Common myeloid progenitor, CD34-positive (primary cell): ENCODE measurements at regions not wholly inside any gene's neighbourhood (a gene's known extent, or its start where the extent isn't known, plus 50 kb on each side); places are given as distances from the start of the nearest gene placed in this dataset.
A peak's percentile ranks its signal among the peaks of the same experiment; 100 is the strongest.

ENCODE experiments used
- CTCF ChIA-PET: fragments of 350-600 bp; sonication (Branson Sonifier 250); formaldehyde crosslinking; loops from one replicate; lab custom pipeline; 2021; ENCODE audit warnings: antibody characterized with exemption; lab: Charles Lee
- POLR2A ChIA-PET: fragments of 350-600 bp; sonication (Branson Sonifier 250); formaldehyde crosslinking; loops from one replicate; lab custom pipeline; 2021; ENCODE audit warnings: antibody characterized with exemption; lab: Charles Lee
- DNase-seq, 3 donors: peaks; one replicate each; pipeline versions ENCODE4 v3.0.0 to v3.0.0-alpha.2; 2013
- H3K27ac ChIP-seq, 2 experiments: 1 replicate in 1 of 2; 2 replicates in 1 of 2; pipeline ENCODE4 v1.7.0; 2013; ENCODE audit warnings: inconsistent platforms in 2 of 2, low read length in 2 of 2, mild to moderate bottlenecking in 2 of 2, low read depth in 1 of 2, moderate library complexity in 1 of 2; ENCODE audit not compliant: severe bottlenecking in 2 of 2, insufficient read depth in 1 of 2, poor library complexity in 1 of 2
- H3K27me3 ChIP-seq, 5 experiments: replicated peaks in 2 of 5; 1 replicate in 3 of 5; 2 replicates in 2 of 5; pipeline versions ENCODE4 v1.6.1 to v1.7.0; 2013; ENCODE audit warnings: low read length in 4 of 5, mild to moderate bottlenecking in 2 of 5, moderate library complexity in 2 of 5, inconsistent platforms in 1 of 5; ENCODE audit not compliant: insufficient read depth in 5 of 5, control insufficient read depth in 4 of 5
- H3K36me3 ChIP-seq, 4 experiments: 1 replicate in 2 of 4; 2 replicates in 2 of 4; pipeline versions ENCODE4 v1.6.1 to v1.7.0; 2013; ENCODE audit warnings: low read length in 3 of 4, control low read depth in 1 of 4, mild to moderate bottlenecking in 1 of 4; ENCODE audit not compliant: control insufficient read depth in 4 of 4, insufficient read depth in 4 of 4
- H3K4me1 ChIP-seq, 4 experiments: 1 replicate in 3 of 4; 2 replicates in 1 of 4; pipeline versions ENCODE4 v1.6.1 to v1.7.1; 2013; ENCODE audit warnings: low read length in 3 of 4, mild to moderate bottlenecking in 3 of 4, control low read depth in 1 of 4, inconsistent platforms in 1 of 4, moderate library complexity in 1 of 4; ENCODE audit not compliant: control insufficient read depth in 4 of 4, insufficient read depth in 4 of 4; ENCODE audit errors: control extremely low read depth in 1 of 4
- H3K4me3 ChIP-seq, 7 experiments: 1 replicate in 4 of 7; 2 replicates in 3 of 7; pipeline versions ENCODE4 v1.5.1 to v1.7.0; 2013; ENCODE audit warnings: mild to moderate bottlenecking in 7 of 7, low read length in 6 of 7, moderate library complexity in 6 of 7, inconsistent platforms in 2 of 7, low read depth in 2 of 7, control low read depth in 1 of 7; ENCODE audit not compliant: insufficient read depth in 4 of 7, control insufficient read depth in 1 of 7; ENCODE audit errors: extremely low read depth in 1 of 7
- H3K9me3 ChIP-seq, 5 experiments: 1 replicate in 4 of 5; 2 replicates in 1 of 5; pipeline versions ENCODE4 v1.6.1 to v1.7.1; 2013; ENCODE audit warnings: low read length in 4 of 5, mild to moderate bottlenecking in 2 of 5, inconsistent platforms in 1 of 5, low read depth in 1 of 5, moderate library complexity in 1 of 5; ENCODE audit not compliant: control insufficient read depth in 4 of 5, insufficient read depth in 2 of 5; ENCODE audit errors: control extremely low read depth in 1 of 5
- WGBS: methylation state at CpG from one replicate; pipeline ENCODE4 v1.1.5; 2013; ENCODE audit not compliant: insufficient coverage; 5-methylcytosine and 5-hydroxymethylcytosine counted together

GRCh38 chr21:18522181-18522972 is 118.8 kb upstream of the TMPRSS15 start:
- Histone ChIP-seq H3K9me3 (no peaks in the 10 kb centered on the region), H3K27me3 (no peaks in the 10 kb centered on the region), H3K4me1 (no peaks in the 10 kb centered on the region), H3K27ac (no peak overlapping the region), H3K4me3 (no peak overlapping the region), H3K36me3 (no peaks in the 10 kb centered on the region)
- POLR2A ChIA-PET, result no interaction called here
- DNase-seq, result peak in 2 of 3 donors; percentile 13 to 15
- 100% methylated on average over 1 of the region's 7 CpGs for WGBS
- CTCF ChIA-PET, result interaction anchor here (1.5 to 2.3 kb wide), 2 partner anchors 12 to 15 kb away, joined by 3 to 7 read pairs; no protein-coding TSS in a partner anchor

GRCh38 chr21:18524097-18524880 is 120.7 kb upstream of the TMPRSS15 start:
- POLR2A ChIA-PET, result no interaction called here
- CTCF ChIA-PET, result no interaction called here
- Histone ChIP-seq H3K4me1 (no peaks in the 10 kb centered on the region), H3K4me3 (no peak overlapping the region), H3K27me3 (no peaks in the 10 kb centered on the region), H3K36me3 (no peaks in the 10 kb centered on the region), H3K9me3 (no peaks in the 10 kb centered on the region), H3K27ac (no peak overlapping the region)
- DNase-seq, result no peak
- 65% methylated on average over 5 of the region's 7 CpGs for WGBS

- H3K4me3 ChIP-seq, result no peak overlapping the region
- CTCF ChIA-PET, result interaction anchor here (1.2 kb wide), 1 partner anchor 8 kb away, joined by 3 read pairs; no protein-coding TSS in a partner anchor
These were observed 125.7 kb upstream of the TMPRSS15 start for GRCh38 chr21:18529254-18529653.

GRCh38 chr21:18542081-18542480 is 138.5 kb upstream of the TMPRSS15 start:
- Histone ChIP-seq H3K4me1 (no peaks in the 10 kb centered on the region), H3K36me3 (no peaks in the 10 kb centered on the region), H3K4me3 (no peak overlapping the region), H3K9me3 (no peaks in the 10 kb centered on the region), H3K27ac (no peak overlapping the region), H3K27me3 (no peaks in the 10 kb centered on the region)
- DNase-seq, result no peak
- no CpG with 5 or more reads among the region's 2 CpGs for WGBS
- POLR2A ChIA-PET, result no interaction called here
- CTCF ChIA-PET, result interaction anchor here (0.6 kb wide), 1 partner anchor 336 kb away, joined by 3 read pairs; no protein-coding TSS in a partner anchor

More at GRCh38 chr21:18529254-18529653, 125.7 kb upstream of the TMPRSS15 start:
- POLR2A ChIA-PET, result no interaction called here
- Histone ChIP-seq H3K9me3 (no peaks in the 10 kb centered on the region), H3K4me1 (no peaks in the 10 kb centered on the region), H3K36me3 (no peaks in the 10 kb centered on the region), H3K27me3 (no peaks in the 10 kb centered on the region), H3K27ac (no peak overlapping the region)
- WGBS, result 71% methylated on average over 1 of the region's 1 CpG
- DNase-seq, result no peak

GRCh38 chr21:18545908-18546307 is 142.3 kb upstream of the TMPRSS15 start:
- no peak overlapping the region for H3K27ac ChIP-seq
- no peak overlapping the region for H3K4me3 ChIP-seq
- CTCF ChIA-PET, result no interaction called here
- H3K36me3 ChIP-seq, result no peaks in the 10 kb centered on the region
- no peaks in the 10 kb centered on the region for H3K27me3 ChIP-seq
- H3K9me3 ChIP-seq, result no peaks in the 10 kb centered on the region
- DNase-seq, result no peak
- no peaks in the 10 kb centered on the region for H3K4me1 ChIP-seq
- POLR2A ChIA-PET, result no interaction called here
- no CpG with 5 or more reads among the region's 1 CpG for WGBS

GRCh38 chr21:18547347-18547746 is 143.8 kb upstream of the TMPRSS15 start:
- H3K36me3 ChIP-seq, result no peaks in the 10 kb centered on the region
- no peak for DNase-seq
- WGBS, result 100% methylated on average over 1 of the region's 1 CpG
- no peak overlapping the region for H3K27ac ChIP-seq
- H3K27me3 ChIP-seq, result no peaks in the 10 kb centered on the region
- no peaks in the 10 kb centered on the region for H3K9me3 ChIP-seq
- no peaks in the 10 kb centered on the region for H3K4me1 ChIP-seq
- POLR2A ChIA-PET, result no interaction called here
- no peak overlapping the region for H3K4me3 ChIP-seq
- CTCF ChIA-PET, result no interaction called here

- Histone ChIP-seq H3K27me3 (no peaks in the 10 kb centered on the region), H3K36me3 (no peaks in the 10 kb centered on the region), H3K27ac (no peak overlapping the region), H3K9me3 (peaks cover 0 to 1% (median 0%) of the 10 kb centered on the region in 5 experiments), H3K4me1 (no peaks in the 10 kb centered on the region), H3K4me3 (no peak overlapping the region)
- CTCF ChIA-PET, result no interaction called here
- POLR2A ChIA-PET, result no interaction called here
- DNase-seq, result no peak
These were observed 144.7 kb upstream of the TMPRSS15 start for GRCh38 chr21:18548249-18548648.
